GM23248 (cell line): ENCODE measurements at regions not wholly inside any gene's neighbourhood (a gene's known extent, or its start where the extent isn't known, plus 50 kb on each side); places are given as distances from the start of the nearest gene placed in this dataset.
"Not testable (repeated sequence)": the region's sequence is repeated elsewhere in the genome, so short reads cannot be mapped to it uniquely, and the experiment has no call there.

Experiments
- DNase-seq: peaks from one replicate; pipeline ENCODE4 v3.0.0-alpha.2; 2015
- H2AFZ ChIP-seq: fragments of 200-600 bp; sonication (generic); 2 replicates; pipeline ENCODE4 v1.6.1; 2016; ENCODE audit warnings: antibody characterized with exemption
- H3F3A ChIP-seq: fragments of 200-600 bp; sonication (generic); 2 replicates; pipeline ENCODE4 v1.6.1; 2016; ENCODE audit warnings: mild to moderate bottlenecking, antibody characterized with exemption, mixed run types; ENCODE audit not compliant: insufficient read depth
- H3K27ac ChIP-seq: fragments of 200-600 bp; sonication (generic); 2 replicates; pipeline ENCODE4 v1.5.1; 2016; ENCODE audit warnings: mild to moderate bottlenecking
- H3K27me3 ChIP-seq: fragments of 200-600 bp; sonication (generic); replicated peaks from 2 replicates; pipeline ENCODE4 v1.6.1; 2016; ENCODE audit warnings: mild to moderate bottlenecking; ENCODE audit not compliant: insufficient read depth
- H3K36me3 ChIP-seq: fragments of 200-600 bp; sonication (generic); 2 replicates; pipeline ENCODE4 v1.6.1; 2016; ENCODE audit warnings: low read depth, mild to moderate bottlenecking
- H3K4me1 ChIP-seq: fragments of 200-600 bp; sonication (generic); 2 replicates; pipeline ENCODE4 v1.6.1; 2016; ENCODE audit warnings: mild to moderate bottlenecking; ENCODE audit not compliant: insufficient read depth
- H3K4me2 ChIP-seq: fragments of 200-600 bp; sonication (generic); one replicate; pipeline ENCODE4 v1.6.1; 2016; ENCODE audit warnings: mild to moderate bottlenecking; ENCODE audit not compliant: unreplicated experiment
- H3K4me3 ChIP-seq: fragments of 200-600 bp; sonication (generic); 2 replicates; pipeline ENCODE4 v1.5.1; 2016; ENCODE audit warnings: mild to moderate bottlenecking
- H3K79me2 ChIP-seq: fragments of 200-600 bp; sonication (generic); 2 replicates; pipeline ENCODE4 v1.6.1; 2016; ENCODE audit warnings: mild to moderate bottlenecking; ENCODE audit not compliant: insufficient read depth
- H3K9ac ChIP-seq: fragments of 200-600 bp; sonication (generic); 2 replicates; pipeline ENCODE4 v1.6.1; 2016; ENCODE audit warnings: mild to moderate bottlenecking
- H3K9me2 ChIP-seq: fragments of 200-600 bp; sonication (generic); 2 replicates; pipeline ENCODE4 v1.6.1; 2016; ENCODE audit warnings: mixed run types, mild to moderate bottlenecking, moderate library complexity; ENCODE audit not compliant: insufficient read depth
- H3K9me3 ChIP-seq: fragments of 200-600 bp; sonication (generic); one replicate; pipeline ENCODE4 v1.6.1; 2017; ENCODE audit warnings: low read depth
- H4K20me1 ChIP-seq: fragments of 200-600 bp; sonication (generic); 2 replicates; pipeline ENCODE4 v1.6.0; 2016; ENCODE audit not compliant: insufficient read depth
- EZH2 ChIP-seq: fragments of 200-600 bp; sonication (generic); IDR thresholded peaks from 2 replicates; pipeline ENCODE4 v1.6.1; 2018; ENCODE audit warnings: antibody characterized with exemption, mild to moderate bottlenecking; ENCODE audit not compliant: insufficient read depth, poor library complexity, severe bottlenecking
- EZH2phosphoT487 ChIP-seq: fragments of 200-600 bp; sonication (generic); IDR thresholded peaks from 2 replicates; pipeline ENCODE4 v1.6.1; 2018; ENCODE audit warnings: antibody characterized with exemption, moderate library complexity, mild to moderate bottlenecking, low read depth; ENCODE audit not compliant: insufficient read depth
- WGBS, 2 experiments: methylation state at CpG; one replicate each; pipeline ENCODE4 v1.1.6; 2015 to 2017; ENCODE audit warnings: low lambda C conversion rate in 2 of 2, low coverage in 1 of 2; ENCODE audit errors: missing lambda C conversion rate in 2 of 2; 5-methylcytosine and 5-hydroxymethylcytosine counted together
- in situ Hi-C: fragments of 300-500 bp; cut with MboI; formaldehyde crosslinking; loops from 2 replicates; pipeline ENCODE4 v1.15.0; 2020

- H3K4me2 ChIP-seq = no peak overlapping the region
- H3K36me3 ChIP-seq = no peaks in the 10 kb centered on the region
- H3K27ac ChIP-seq = no peak overlapping the region
- H3K4me1 ChIP-seq = peaks cover 7% of the 10 kb centered on the region
- no peak overlapping the region for H3K9ac ChIP-seq
- H3K4me3 ChIP-seq = no peak overlapping the region
- in situ Hi-C loops = no loop called here
- H3K9me2 ChIP-seq = no peaks in the 10 kb centered on the region
- WGBS, 2 experiments = 66 to 67% methylated on average over 2 of the region's 2 CpGs
- no peaks in the 10 kb centered on the region for H3F3A ChIP-seq
- no peaks in the 10 kb centered on the region; the same call in 1 of the 2 replicates for H3K27me3 ChIP-seq
- H4K20me1 ChIP-seq = no peaks in the 10 kb centered on the region
- TF ChIP-seq EZH2phosphoT487 = no peak
- no peak for TF ChIP-seq EZH2
- H3K79me2 ChIP-seq = no peaks in the 10 kb centered on the region
- H2AFZ ChIP-seq = no peak overlapping the region
- no peaks in the 10 kb centered on the region for H3K9me3 ChIP-seq
- DNase-seq = no peak
Observed at GRCh38 chr16:79946252-79946651, 345.7 kb upstream of the MAF start.

- H3K4me2 ChIP-seq = no peak overlapping the region
- no peak overlapping the region for H3K9ac ChIP-seq
- no peak overlapping the region for H3K4me3 ChIP-seq
- peak; percentile 9 for DNase-seq
- no peak overlapping the region for H3K27ac ChIP-seq
- H3K4me1 ChIP-seq = peaks cover 7% of the 10 kb centered on the region
- in situ Hi-C loops = no loop called here
- 32 to 33% methylated on average over 3 of the region's 3 CpGs for WGBS, 2 experiments
- H2AFZ ChIP-seq = no peak overlapping the region
- no peaks in the 10 kb centered on the region for H3K79me2 ChIP-seq
- no peaks in the 10 kb centered on the region for H3K27me3 ChIP-seq
- no peaks in the 10 kb centered on the region for H3F3A ChIP-seq
- no peaks in the 10 kb centered on the region for H3K9me3 ChIP-seq
- no peaks in the 10 kb centered on the region for H3K9me2 ChIP-seq
- TF ChIP-seq EZH2phosphoT487 (no peak), EZH2 (no peak)
- H3K36me3 ChIP-seq = no peaks in the 10 kb centered on the region
- no peaks in the 10 kb centered on the region for H4K20me1 ChIP-seq
Observed at GRCh38 chr16:79943736-79944135, 343.2 kb upstream of the MAF start.

GRCh38 chr16:79938575-79938974 lies 338.0 kb upstream of the MAF start:
- H2AFZ ChIP-seq = no peak overlapping the region
- H3K9me3 ChIP-seq = no peaks in the 10 kb centered on the region
- no peak overlapping the region for H3K27ac ChIP-seq
- no peaks in the 10 kb centered on the region for H4K20me1 ChIP-seq
- no peak for TF ChIP-seq EZH2
- TF ChIP-seq EZH2phosphoT487 = no peak
- H3K27me3 ChIP-seq = no peaks in the 10 kb centered on the region
- no peaks in the 10 kb centered on the region for H3K36me3 ChIP-seq
- no peak overlapping the region for H3K9ac ChIP-seq
- no peaks in the 10 kb centered on the region for H3K79me2 ChIP-seq
- no peaks in the 10 kb centered on the region for H3K9me2 ChIP-seq
- H3K4me1 ChIP-seq = no peaks in the 10 kb centered on the region
- H3K4me3 ChIP-seq = no peak overlapping the region
- H3F3A ChIP-seq = no peaks in the 10 kb centered on the region
- 30 to 44% methylated on average over 4 of the region's 4 CpGs for WGBS, 2 experiments
- no peak for DNase-seq
- in situ Hi-C loops = no loop called here
- H3K4me2 ChIP-seq = no peak overlapping the region

GRCh38 chr16:79937671-79938070 lies 337.1 kb upstream of the MAF start:
- H3K79me2 ChIP-seq, H3K4me3 ChIP-seq, in situ Hi-C loops, H3K9ac ChIP-seq, H4K20me1 ChIP-seq, H3F3A ChIP-seq, H3K27ac ChIP-seq, H3K4me2 ChIP-seq, H3K9me2 ChIP-seq, H3K9me3 ChIP-seq, H3K36me3 ChIP-seq, H2AFZ ChIP-seq, H3K27me3 ChIP-seq, DNase-seq, H3K4me1 ChIP-seq: not testable (repeated sequence)

GRCh38 chr16:79933603-79934002 lies 333.1 kb upstream of the MAF start:
- Histone ChIP-seq H3K79me2 (no peaks in the 10 kb centered on the region), H3K9me3 (no peaks in the 10 kb centered on the region), H3K27ac (no peak overlapping the region), H2AFZ (no peak overlapping the region), H3K4me1 (no peaks in the 10 kb centered on the region), H3F3A (no peaks in the 10 kb centered on the region), H4K20me1 (no peaks in the 10 kb centered on the region), H3K27me3 (no peaks in the 10 kb centered on the region), H3K9ac (no peak overlapping the region), H3K4me2 (no peak overlapping the region), H3K36me3 (no peaks in the 10 kb centered on the region), H3K9me2 (no peaks in the 10 kb centered on the region), H3K4me3 (no peak overlapping the region)
- no peak for DNase-seq
- in situ Hi-C loops = no loop called here
- 49 to 50% methylated on average over 8 of the region's 8 CpGs for WGBS, 2 experiments
- TF ChIP-seq EZH2 = no peak
- TF ChIP-seq EZH2phosphoT487 = no peak
